ENCODE measurements at regions not wholly inside any gene's neighbourhood (a gene's known extent, or its start where the extent isn't known, plus 50 kb on each side); places are given as distances from the start of the nearest gene placed in this dataset.

DNA sequence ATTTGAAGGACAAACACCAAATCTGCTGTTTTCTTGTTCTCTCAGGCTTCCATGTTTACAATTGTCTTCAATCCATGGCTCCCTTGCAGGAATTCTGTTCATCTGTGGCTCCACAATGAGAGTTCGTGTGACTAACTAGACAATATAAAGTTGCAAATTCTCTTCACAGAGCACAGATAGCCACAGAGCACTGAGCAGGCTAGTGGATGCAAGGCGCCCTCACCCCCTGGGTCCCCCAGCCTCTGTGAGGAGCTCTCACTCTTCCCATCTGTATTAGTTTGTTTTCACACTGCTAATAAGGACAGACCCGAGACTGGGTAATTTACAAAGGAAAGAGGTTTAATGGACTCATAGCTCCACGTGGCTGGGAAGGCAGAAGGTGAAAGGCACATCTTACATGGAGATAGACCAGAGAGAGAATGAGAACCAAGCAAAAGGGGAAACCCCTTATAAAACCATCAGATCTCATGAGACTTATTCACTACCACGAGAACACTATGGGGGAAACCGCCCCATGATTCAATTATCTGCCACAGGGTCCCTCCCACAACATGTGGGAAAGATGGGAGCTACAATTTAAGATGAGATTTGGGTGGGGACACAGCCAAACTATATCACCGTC, 82.5 kb upstream of the STX18 start:
- in situ Hi-C loops (cut with MboI), result no loop called here
- Histone ChIP-seq H2AFZ (ENCODE audit: low read depth, low read length) (no peak overlapping the region), H3K4me2 (ENCODE audit: insufficient read depth, low read length) (no peak overlapping the region), H4K20me1 (replicated peaks; ENCODE audit: control insufficient read depth, insufficient read depth, low read length) (0 out of 2 replicates have a peak, but pooled peaks cover 3% of the 10 kb centered on the region), H3K4me3 (no peak overlapping the region), H3K4me1 (replicated peaks in 1 of 2; ENCODE audit: control insufficient read depth in 2 of 2, insufficient read depth in 2 of 2, low read length in 2 of 2) (no peaks in the 10 kb centered on the region; a peak in 1 of 5 replicates), H3K27ac (ENCODE audit: extremely low read depth, low read depth, low read length) (no peak overlapping the region), H3K9ac (ENCODE audit: insufficient read depth in 1 of 2, low read depth in 2 of 2, low read length in 2 of 2) (no peak overlapping the region), H3K27me3 (ENCODE audit: control insufficient read depth in 2 of 2, insufficient read depth in 2 of 2, low read length in 2 of 2) (0 out of 5 replicates have a peak, but pooled peaks cover 0 to 8% of the 10 kb centered on the region in 2 experiments), H3K9me3 (replicated peaks; ENCODE audit: control insufficient read depth, insufficient read depth, low read depth, low read length) (no peaks in the 10 kb centered on the region), H3K36me3 (ENCODE audit: control insufficient read depth, insufficient read depth, low read length) (no peaks in the 10 kb centered on the region), H3K79me2 (ENCODE audit: control insufficient read depth, insufficient read depth, low read length) (no peaks in the 10 kb centered on the region), H3K9me1 (ENCODE audit: control insufficient read depth, insufficient read depth, low read length) (no peaks in the 10 kb centered on the region)
- intact Hi-C loops (cut with micrococcal nuclease), result no loop called here
- DNase-seq (ENCODE audit: extremely low read depth in 1 of 4, low spot score in 3 of 4) (no peak), ATAC-seq (no peak), FAIRE-seq (no peak)
- ChIA-PET POLR2A (no interaction called here), CTCF (ENCODE audit: low intra/inter-chr PET ratio) (no interaction called here)
- BruUV-seq (replicated peaks), result no TSS peak
- 2% methylated on average over 7 of the region's 7 CpGs for WGBS (ENCODE audit: insufficient coverage, low coverage, missing lambda C conversion rate)
- TF ChIP-seq, protein P1, sequence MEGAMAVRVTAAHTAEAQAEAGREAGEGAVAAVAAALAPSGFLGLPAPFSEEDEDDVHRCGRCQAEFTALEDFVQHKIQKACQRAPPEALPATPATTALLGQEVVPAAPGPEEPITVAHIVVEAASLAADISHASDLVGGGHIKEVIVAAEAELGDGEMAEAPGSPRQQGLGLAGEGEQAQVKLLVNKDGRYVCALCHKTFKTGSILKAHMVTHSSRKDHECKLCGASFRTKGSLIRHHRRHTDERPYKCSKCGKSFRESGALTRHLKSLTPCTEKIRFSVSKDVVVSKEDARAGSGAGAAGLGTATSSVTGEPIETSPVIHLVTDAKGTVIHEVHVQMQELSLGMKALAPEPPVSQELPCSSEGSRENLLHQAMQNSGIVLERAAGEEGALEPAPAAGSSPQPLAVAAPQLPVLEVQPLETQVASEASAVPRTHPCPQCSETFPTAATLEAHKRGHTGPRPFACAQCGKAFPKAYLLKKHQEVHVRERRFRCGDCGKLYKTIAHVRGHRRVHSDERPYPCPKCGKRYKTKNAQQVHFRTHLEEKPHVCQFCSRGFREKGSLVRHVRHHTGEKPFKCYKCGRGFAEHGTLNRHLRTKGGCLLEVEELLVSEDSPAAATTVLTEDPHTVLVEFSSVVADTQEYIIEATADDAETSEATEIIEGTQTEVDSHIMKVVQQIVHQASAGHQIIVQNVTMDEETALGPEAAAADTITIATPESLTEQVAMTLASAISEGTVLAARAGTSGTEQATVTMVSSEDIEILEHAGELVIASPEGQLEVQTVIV (CRISPR knock-in tag; IDR thresholded peaks at IDR 0.05; ENCODE audit: borderline replicate concordance), result no peak
- TF ChIP-seq, protein P2, sequence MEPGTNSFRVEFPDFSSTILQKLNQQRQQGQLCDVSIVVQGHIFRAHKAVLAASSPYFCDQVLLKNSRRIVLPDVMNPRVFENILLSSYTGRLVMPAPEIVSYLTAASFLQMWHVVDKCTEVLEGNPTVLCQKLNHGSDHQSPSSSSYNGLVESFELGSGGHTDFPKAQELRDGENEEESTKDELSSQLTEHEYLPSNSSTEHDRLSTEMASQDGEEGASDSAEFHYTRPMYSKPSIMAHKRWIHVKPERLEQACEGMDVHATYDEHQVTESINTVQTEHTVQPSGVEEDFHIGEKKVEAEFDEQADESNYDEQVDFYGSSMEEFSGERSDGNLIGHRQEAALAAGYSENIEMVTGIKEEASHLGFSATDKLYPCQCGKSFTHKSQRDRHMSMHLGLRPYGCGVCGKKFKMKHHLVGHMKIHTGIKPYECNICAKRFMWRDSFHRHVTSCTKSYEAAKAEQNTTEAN (CRISPR knock-in tag; IDR thresholded peaks at IDR 0.05), result no peak
- TF ChIP-seq, protein P3, sequence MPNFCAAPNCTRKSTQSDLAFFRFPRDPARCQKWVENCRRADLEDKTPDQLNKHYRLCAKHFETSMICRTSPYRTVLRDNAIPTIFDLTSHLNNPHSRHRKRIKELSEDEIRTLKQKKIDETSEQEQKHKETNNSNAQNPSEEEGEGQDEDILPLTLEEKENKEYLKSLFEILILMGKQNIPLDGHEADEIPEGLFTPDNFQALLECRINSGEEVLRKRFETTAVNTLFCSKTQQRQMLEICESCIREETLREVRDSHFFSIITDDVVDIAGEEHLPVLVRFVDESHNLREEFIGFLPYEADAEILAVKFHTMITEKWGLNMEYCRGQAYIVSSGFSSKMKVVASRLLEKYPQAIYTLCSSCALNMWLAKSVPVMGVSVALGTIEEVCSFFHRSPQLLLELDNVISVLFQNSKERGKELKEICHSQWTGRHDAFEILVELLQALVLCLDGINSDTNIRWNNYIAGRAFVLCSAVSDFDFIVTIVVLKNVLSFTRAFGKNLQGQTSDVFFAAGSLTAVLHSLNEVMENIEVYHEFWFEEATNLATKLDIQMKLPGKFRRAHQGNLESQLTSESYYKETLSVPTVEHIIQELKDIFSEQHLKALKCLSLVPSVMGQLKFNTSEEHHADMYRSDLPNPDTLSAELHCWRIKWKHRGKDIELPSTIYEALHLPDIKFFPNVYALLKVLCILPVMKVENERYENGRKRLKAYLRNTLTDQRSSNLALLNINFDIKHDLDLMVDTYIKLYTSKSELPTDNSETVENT (CRISPR knock-in tag; IDR thresholded peaks at IDR 0.05), result no peak
- no peak for TF ChIP-seq NFXL1 (CRISPR knock-in tag; IDR thresholded peaks at IDR 0.05)
- no peak for TF ChIP-seq KLF10 (CRISPR knock-in tag; IDR thresholded peaks at IDR 0.05)
- no peak for TF ChIP-seq KLF6 (CRISPR knock-in tag; IDR thresholded peaks at IDR 0.05; ENCODE audit: borderline replicate concordance)
- TF ChIP-seq TRIM24 (IDR thresholded peaks at IDR 0.05), result no peak
- TF ChIP-seq SETDB1 (IDR thresholded peaks at IDR 0.05; ENCODE audit: low read length), result no peak
- TF ChIP-seq, protein P4, sequence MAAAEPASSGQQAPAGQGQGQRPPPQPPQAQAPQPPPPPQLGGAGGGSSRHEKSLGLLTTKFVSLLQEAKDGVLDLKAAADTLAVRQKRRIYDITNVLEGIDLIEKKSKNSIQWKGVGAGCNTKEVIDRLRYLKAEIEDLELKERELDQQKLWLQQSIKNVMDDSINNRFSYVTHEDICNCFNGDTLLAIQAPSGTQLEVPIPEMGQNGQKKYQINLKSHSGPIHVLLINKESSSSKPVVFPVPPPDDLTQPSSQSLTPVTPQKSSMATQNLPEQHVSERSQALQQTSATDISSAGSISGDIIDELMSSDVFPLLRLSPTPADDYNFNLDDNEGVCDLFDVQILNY (CRISPR knock-in tag; IDR thresholded peaks at IDR 0.05), result no peak
- TF ChIP-seq NR1H2 (CRISPR knock-in tag; IDR thresholded peaks at IDR 0.05), result no peak
- TF ChIP-seq ELF2 (CRISPR knock-in tag; IDR thresholded peaks at IDR 0.05), result no peak
- TF ChIP-seq POLR2H (tag; IDR thresholded peaks at IDR 0.05; ENCODE audit: low read depth), result no peak
- no peak for TF ChIP-seq ZFPM2 (CRISPR knock-in tag; IDR thresholded peaks at IDR 0.05)
- TF ChIP-seq STAG1 (CRISPR knock-in tag; IDR thresholded peaks at IDR 0.05; ENCODE audit: borderline replicate concordance), result no peak

Data from K562 (cell line).